C4-2B (cell line): ENCODE measurements at regions not wholly inside any gene's neighbourhood (a gene's known extent, or its start where the extent isn't known, plus 50 kb on each side); places are given as distances from the start of the nearest gene placed in this dataset.

Experiments
- CTCF ChIP-seq: fragments of 450-650 bp; conservative IDR thresholded peaks from 2 replicates; pipeline ENCODE4 v1.5.1; 2017; ENCODE audit warnings: mild to moderate bottlenecking
- ZFX ChIP-seq: fragments of 450-650 bp; IDR thresholded peaks from 2 replicates; pipeline ENCODE4 v1.6.1; 2017

GRCh38 chr1:208438112-208438699, 194.0 kb upstream of the PLXNA2 start:
- TF ChIP-seq CTCF (no peak), ZFX (no peak)
